ENCODE measurements at regions not wholly inside any gene's neighbourhood (a gene's known extent, or its start where the extent isn't known, plus 50 kb on each side); places are given as distances from the start of the nearest gene placed in this dataset.

DNA sequence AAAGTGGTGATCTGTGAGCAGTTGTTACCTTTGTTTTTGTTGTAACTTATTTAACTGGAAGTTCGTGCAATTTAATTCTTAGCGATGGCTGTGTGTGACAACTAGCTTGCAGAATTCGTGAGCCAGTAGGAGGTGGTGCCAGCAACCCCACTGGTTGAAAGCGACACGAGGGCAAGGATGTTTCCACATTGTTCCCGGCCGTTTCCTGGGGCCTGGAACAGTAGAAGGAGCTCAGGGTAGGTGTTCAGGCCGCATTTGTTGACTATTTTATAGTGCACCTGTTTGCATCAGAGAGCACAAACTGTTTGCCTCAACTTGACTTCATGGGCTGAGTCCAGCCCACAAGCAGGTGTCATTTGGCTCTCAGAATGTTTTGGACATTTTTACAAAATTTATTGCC, 112.1 kb upstream of the PTPN1 start:
- Histone ChIP-seq H3K27me3 (ENCODE audit: insufficient read depth, low read length, poor library complexity, severe bottlenecking) (no peaks in the 10 kb centered on the region), H3K36me3 (ENCODE audit: insufficient read depth, low read length) (no peaks in the 10 kb centered on the region), H3K9me3 (ENCODE audit: insufficient read depth, low read depth, low read length) (no peaks in the 10 kb centered on the region), H3K9ac (ENCODE audit: low read depth, low read length, poor library complexity, severe bottlenecking) (no peak overlapping the region), H3F3A (ENCODE audit: low read depth) (no peaks in the 10 kb centered on the region), H4K20me1 (ENCODE audit: insufficient read depth, low read length, poor library complexity, severe bottlenecking) (no peaks in the 10 kb centered on the region), H3K79me2 (ENCODE audit: insufficient read depth, low read length) (no peaks in the 10 kb centered on the region), H3K9me2 (replicated peaks; ENCODE audit: low read depth, low read length) (no peaks in the 10 kb centered on the region), H3K4me1 (ENCODE audit: insufficient read depth, low read length, poor library complexity, severe bottlenecking) (no peaks in the 10 kb centered on the region), H3K4me2 (ENCODE audit: low read depth, low read length, poor library complexity, severe bottlenecking) (no peak overlapping the region), H2AFZ (ENCODE audit: low read length) (no peak overlapping the region), H3K4me3 (ENCODE audit: low read length, poor library complexity, severe bottlenecking) (no peak overlapping the region)
- TF ChIP-seq EZH2phosphoT487 (IDR thresholded peaks at IDR 0.05; ENCODE audit: borderline replicate concordance) (no peak), CTCF (conservative IDR thresholded peaks at IDR 0.05; ENCODE audit: low read length) (no peak)

DNA sequence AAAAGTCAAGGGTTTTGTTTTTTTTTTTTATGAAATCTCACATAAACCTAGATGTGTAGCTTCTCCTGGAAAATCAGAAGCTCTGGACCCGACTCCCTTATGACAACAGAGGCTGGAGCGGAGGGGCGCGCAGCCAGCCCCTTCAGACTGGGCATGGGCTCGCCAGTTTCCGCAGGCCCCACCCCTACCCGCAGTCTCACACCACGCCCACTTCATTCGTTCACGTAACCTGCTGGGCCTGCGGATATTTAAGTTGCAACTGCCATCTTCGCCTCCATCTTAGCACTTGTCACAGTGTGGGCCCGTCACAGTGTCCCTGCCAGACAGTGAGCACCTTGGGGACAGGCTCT, 111.7 kb upstream of the PTPN1 start:
- H4K20me1 ChIP-seq (ENCODE audit: insufficient read depth, low read length, poor library complexity, severe bottlenecking) = no peaks in the 10 kb centered on the region
- H3K79me2 ChIP-seq (ENCODE audit: insufficient read depth, low read length) = no peaks in the 10 kb centered on the region
- no peak overlapping the region for H3K9ac ChIP-seq (ENCODE audit: low read depth, low read length, poor library complexity, severe bottlenecking)
- no peaks in the 10 kb centered on the region for H3K36me3 ChIP-seq (ENCODE audit: insufficient read depth, low read length)
- no peak overlapping the region for H3K4me3 ChIP-seq (ENCODE audit: low read length, poor library complexity, severe bottlenecking)
- no peak for TF ChIP-seq CTCF (conservative IDR thresholded peaks at IDR 0.05; ENCODE audit: low read length)
- TF ChIP-seq EZH2phosphoT487 (IDR thresholded peaks at IDR 0.05; ENCODE audit: borderline replicate concordance) = no peak
- H3K9me3 ChIP-seq (ENCODE audit: insufficient read depth, low read depth, low read length) = no peaks in the 10 kb centered on the region
- H3K4me1 ChIP-seq (ENCODE audit: insufficient read depth, low read length, poor library complexity, severe bottlenecking) = no peaks in the 10 kb centered on the region
- H3F3A ChIP-seq (ENCODE audit: low read depth) = no peaks in the 10 kb centered on the region
- H3K9me2 ChIP-seq (replicated peaks; ENCODE audit: low read depth, low read length) = no peaks in the 10 kb centered on the region
- no peaks in the 10 kb centered on the region for H3K27me3 ChIP-seq (ENCODE audit: insufficient read depth, low read length, poor library complexity, severe bottlenecking)
- H3K4me2 ChIP-seq (ENCODE audit: low read depth, low read length, poor library complexity, severe bottlenecking) = no peak overlapping the region
- no peak overlapping the region for H2AFZ ChIP-seq (ENCODE audit: low read length)

DNA sequence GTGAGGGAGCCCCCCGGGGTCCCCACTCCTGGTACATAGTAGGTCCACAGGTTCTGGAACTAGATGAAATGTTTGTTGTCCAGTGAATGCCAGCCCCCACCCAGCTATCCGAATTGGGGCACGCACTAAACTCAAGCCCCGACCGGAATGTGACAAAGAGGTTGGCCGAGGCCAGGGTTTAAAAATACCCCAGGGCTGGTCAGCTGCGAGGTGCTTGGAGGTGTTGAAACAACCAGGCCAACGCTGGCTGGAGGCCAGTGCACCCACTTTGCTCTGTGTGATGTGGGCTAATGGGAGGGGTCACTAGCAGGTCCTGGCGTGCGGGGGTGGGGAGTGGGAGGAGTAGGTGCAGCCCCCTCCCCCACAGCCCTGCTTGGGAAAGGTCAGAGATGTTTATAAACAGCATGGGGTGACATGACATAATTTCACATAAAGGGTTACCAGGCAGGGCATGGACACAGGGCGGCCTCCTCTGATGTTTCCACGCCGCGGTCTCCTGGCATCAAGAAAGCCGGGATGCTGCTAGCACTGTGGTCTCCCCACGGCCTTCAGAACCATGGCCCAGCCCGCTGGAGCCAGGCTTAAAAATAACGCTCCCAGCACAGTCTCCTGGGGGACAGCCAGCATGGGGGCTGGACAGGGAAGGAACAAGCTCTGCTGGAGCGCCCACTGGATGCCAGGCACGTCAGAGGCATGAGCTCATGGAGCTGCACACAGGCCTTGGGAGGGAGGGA, 111.2 kb upstream of the PTPN1 start:
- no peak overlapping the region for H3K4me3 ChIP-seq (ENCODE audit: low read length, poor library complexity, severe bottlenecking)
- H3F3A ChIP-seq (ENCODE audit: low read depth) = no peaks in the 10 kb centered on the region
- no peak overlapping the region for H2AFZ ChIP-seq (ENCODE audit: low read length)
- H3K36me3 ChIP-seq (ENCODE audit: insufficient read depth, low read length) = no peaks in the 10 kb centered on the region
- H3K9me2 ChIP-seq (replicated peaks; ENCODE audit: low read depth, low read length) = no peaks in the 10 kb centered on the region
- no peaks in the 10 kb centered on the region for H3K9me3 ChIP-seq (ENCODE audit: insufficient read depth, low read depth, low read length)
- H3K27me3 ChIP-seq (ENCODE audit: insufficient read depth, low read length, poor library complexity, severe bottlenecking) = no peaks in the 10 kb centered on the region
- H3K79me2 ChIP-seq (ENCODE audit: insufficient read depth, low read length) = no peaks in the 10 kb centered on the region
- H3K9ac ChIP-seq (ENCODE audit: low read depth, low read length, poor library complexity, severe bottlenecking) = no peak overlapping the region
- no peaks in the 10 kb centered on the region for H4K20me1 ChIP-seq (ENCODE audit: insufficient read depth, low read length, poor library complexity, severe bottlenecking)
- H3K4me2 ChIP-seq (ENCODE audit: low read depth, low read length, poor library complexity, severe bottlenecking) = no peak overlapping the region
- H3K4me1 ChIP-seq (ENCODE audit: insufficient read depth, low read length, poor library complexity, severe bottlenecking) = no peaks in the 10 kb centered on the region
- TF ChIP-seq EZH2phosphoT487 (IDR thresholded peaks at IDR 0.05; ENCODE audit: borderline replicate concordance) (no peak), CTCF (conservative IDR thresholded peaks at IDR 0.05; ENCODE audit: low read length) (no peak)

Measured in Loucy (cell line).